Gastroesophageal sphincter (tissue), 4 donors: ENCODE measurements at regions not wholly inside any gene's neighbourhood (a gene's known extent, or its start where the extent isn't known, plus 50 kb on each side); places are given as distances from the start of the nearest gene placed in this dataset.

Experiments used
- ATAC-seq: fragments of 150-250 bp; one replicate; pipeline ENCODE4 v1.9.1; 2016; ENCODE audit warnings: mild to moderate bottlenecking, moderate library complexity
- H3K27ac ChIP-seq, 4 donors: fragments of 200-600 bp; sonication (generic) in 3 of 4; 1 replicate in 3 of 4; 2 replicates in 1 of 4; pipeline ENCODE4 v1.5.1; 2016 to 2019
- H3K27me3 ChIP-seq: fragments of 200-600 bp; sonication (generic); one replicate; pipeline ENCODE4 v1.5.1; 2019
- H3K36me3 ChIP-seq, 2 donors: fragments of 200-600 bp; sonication (generic); one replicate each; pipeline ENCODE4 v1.5.1; 2019; ENCODE audit warnings: control low read depth in 1 of 2
- H3K4me1 ChIP-seq, 3 donors: fragments of 200-600 bp; sonication (generic); 1 replicate in 2 of 3; 2 replicates in 1 of 3; pipeline ENCODE4 v1.5.1; 2016 to 2019; ENCODE audit warnings: control low read depth in 2 of 3
- H3K4me3 ChIP-seq, 2 donors: fragments of 200-600 bp; sonication (generic); one replicate each; pipeline ENCODE4 v1.5.1; 2019; ENCODE audit warnings: mild to moderate bottlenecking in 1 of 2, moderate library complexity in 1 of 2
- H3K9me3 ChIP-seq, 3 donors: fragments of 200-600 bp; sonication (generic); one replicate each; pipeline ENCODE4 v1.5.1; 2017 to 2019; ENCODE audit warnings: control low read depth in 2 of 3
- CTCF ChIP-seq, 4 experiments: fragments of 200-600 bp in 2 of 4; fragments of 450-650 bp in 2 of 4; sonication (generic) in 1 of 4; IDR thresholded peaks; one replicate each; pipeline ENCODE4 v1.5.1; 2017 to 2019; ENCODE audit warnings: antibody characterized with exemption in 4 of 4, mild to moderate bottlenecking in 2 of 4, moderate library complexity in 2 of 4
- EP300 ChIP-seq: sonication (generic); formaldehyde crosslinking; IDR thresholded peaks from one replicate; pipeline ENCODE4 v1.6.1; 2017; ENCODE audit warnings: antibody characterized with exemption, mild to moderate bottlenecking
- POLR2A ChIP-seq, 2 donors: fragments of 450-650 bp; IDR thresholded peaks; one replicate each; pipeline ENCODE4 v1.6.1; 2017; ENCODE audit warnings: antibody characterized with exemption in 2 of 2, mild to moderate bottlenecking in 2 of 2, moderate library complexity in 1 of 2
- POLR2AphosphoS5 ChIP-seq: sonication (generic); formaldehyde crosslinking; IDR thresholded peaks from one replicate; pipeline ENCODE4 v1.6.1; 2017; ENCODE audit warnings: antibody characterized with exemption
- WGBS, 2 donors: methylation state at CpG; one replicate each; pipeline ENCODE4 v1.1.5; 2018; ENCODE audit warnings: low coverage in 1 of 2; 5-methylcytosine and 5-hydroxymethylcytosine counted together

- no peak for ATAC-seq
- WGBS, 2 donors = 39 to 56% methylated on average over 8 of the region's 8 CpGs
- Histone ChIP-seq H3K4me3 (no peak overlapping the region), H3K4me1 (peaks cover 0 to 6% (median 0%) of the 10 kb centered on the region in 3 donors), H3K36me3 (no peaks in the 10 kb centered on the region), H3K27me3 (peaks cover 36% of the 10 kb centered on the region), H3K9me3 (peaks cover 0 to 13% (median 0%) of the 10 kb centered on the region in 3 donors), H3K27ac (no peak overlapping the region)
- TF ChIP-seq CTCF (IDR thresholded peaks at IDR 0.05) (no peak), EP300 (no peak), POLR2AphosphoS5 (no peak), POLR2A (IDR thresholded peaks at IDR 0.05) (no peak)
These were observed 242.6 kb upstream of the IRX4 start for GRCh38 chr5:2125171-2125900.

GRCh38 chr5:2124434-2125170, 241.9 kb upstream of the IRX4 start:
- TF ChIP-seq EP300 = no peak
- ATAC-seq = no peak
- no peaks in the 10 kb centered on the region for H3K36me3 ChIP-seq
- H3K4me1 ChIP-seq = peaks cover 0 to 4% (median 0%) of the 10 kb centered on the region in 3 donors
- H3K9me3 ChIP-seq = peaks cover 0 to 13% (median 0%) of the 10 kb centered on the region in 3 donors
- WGBS, 2 donors = 71 to 80% methylated on average over 3 to 4 of the region's 14 CpGs
- no peak overlapping the region for H3K4me3 ChIP-seq
- no peak overlapping the region for H3K27ac ChIP-seq
- peaks cover 36% of the 10 kb centered on the region for H3K27me3 ChIP-seq

GRCh38 chr5:2123874-2124273, 241.1 kb upstream of the IRX4 start:
- Histone ChIP-seq H3K27ac (no peak overlapping the region), H3K4me1 (no peaks in the 10 kb centered on the region), H3K9me3 (peaks cover 0 to 13% (median 0%) of the 10 kb centered on the region in 3 donors), H3K36me3 (no peaks in the 10 kb centered on the region), H3K27me3 (peaks cover 33% of the 10 kb centered on the region), H3K4me3 (no peak overlapping the region)
- no peak for ATAC-seq
- TF ChIP-seq POLR2A (IDR thresholded peaks at IDR 0.05) (no peak), EP300 (no peak), CTCF (IDR thresholded peaks at IDR 0.05) (no peak), POLR2AphosphoS5 (no peak)
- 89% methylated on average over 3 of the region's 7 CpGs; no CpG with 5 or more reads in 1 of the 2 donors for WGBS, 2 donors

- WGBS, 2 donors = 85 to 88% methylated on average over 4 of the region's 4 CpGs
- H3K27ac ChIP-seq = no peak overlapping the region
- peaks cover 14% of the 10 kb centered on the region for H3K27me3 ChIP-seq
- H3K4me3 ChIP-seq = no peak overlapping the region
- no peak for ATAC-seq
- H3K9me3 ChIP-seq = peaks cover 0 to 13% (median 0%) of the 10 kb centered on the region in 3 donors
- H3K4me1 ChIP-seq = no peaks in the 10 kb centered on the region
- H3K36me3 ChIP-seq = no peaks in the 10 kb centered on the region
- TF ChIP-seq POLR2A (IDR thresholded peaks at IDR 0.05) (no peak), EP300 (no peak), CTCF (IDR thresholded peaks at IDR 0.05) (no peak), POLR2AphosphoS5 (no peak)
These were observed 237.6 kb upstream of the IRX4 start for GRCh38 chr5:2120361-2120760.

GRCh38 chr5:2119573-2119972, 236.8 kb upstream of the IRX4 start:
- Histone ChIP-seq H3K36me3 (no peaks in the 10 kb centered on the region), H3K9me3 (peaks cover 0 to 13% (median 0%) of the 10 kb centered on the region in 3 donors), H3K4me1 (no peaks in the 10 kb centered on the region), H3K27ac (no peak overlapping the region), H3K4me3 (no peak overlapping the region), H3K27me3 (peaks cover 9% of the 10 kb centered on the region)
- 25 to 34% methylated on average over 4 to 6 of the region's 6 CpGs for WGBS, 2 donors
- TF ChIP-seq POLR2A (IDR thresholded peaks at IDR 0.05) (no peak), POLR2AphosphoS5 (no peak), EP300 (no peak), CTCF (IDR thresholded peaks at IDR 0.05) (no peak)
- no peak for ATAC-seq
